ENCODE measurements at regions not wholly inside any gene's neighbourhood (a gene's known extent, or its start where the extent isn't known, plus 50 kb on each side); places are given as distances from the start of the nearest gene placed in this dataset.
"Not testable (repeated sequence)": the region's sequence is repeated elsewhere in the genome, so short reads cannot be mapped to it uniquely, and the experiment has no call there.

DNA sequence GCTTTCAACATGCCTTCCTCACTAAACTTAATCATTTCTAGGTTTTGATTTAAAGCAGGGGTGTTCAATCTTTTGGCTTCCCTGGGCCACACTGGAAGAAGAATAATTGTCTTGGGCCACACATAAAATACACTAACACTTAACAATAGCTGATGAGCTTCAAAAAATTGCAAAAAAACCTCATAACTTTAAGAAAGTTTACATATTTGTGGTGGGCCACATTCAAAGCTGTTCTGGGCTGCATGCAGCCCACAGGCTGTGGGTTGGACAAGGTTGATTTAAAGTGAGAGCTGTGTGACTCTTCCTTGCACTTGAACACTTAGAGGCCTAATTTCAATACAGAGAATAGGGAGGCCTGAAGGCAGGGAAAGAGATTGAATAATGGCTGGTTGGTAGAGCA, 598.3 kb downstream of the EFNA5 start:
- DNase-seq (ENCODE audit: low spot score): no peak

DNA sequence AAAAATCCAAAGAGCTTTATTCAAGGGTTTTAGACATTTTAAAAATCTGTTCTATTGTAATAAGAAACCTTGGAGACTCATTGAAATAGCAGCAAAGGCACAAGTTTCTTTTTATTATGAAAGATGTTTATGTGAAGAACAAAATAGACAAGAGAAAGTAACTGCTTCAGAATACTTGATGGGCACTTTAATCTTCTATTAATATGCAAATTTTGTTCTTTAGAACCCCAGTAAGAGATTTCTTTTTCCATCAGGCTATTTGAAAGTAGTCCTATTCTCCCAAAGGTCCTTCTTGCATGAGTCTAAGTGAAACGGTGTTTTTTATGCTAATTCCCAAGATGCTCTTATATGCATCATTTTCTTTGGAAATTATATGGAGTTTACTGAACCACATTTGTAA, 602.0 kb downstream of the EFNA5 start:
- DNase-seq (ENCODE audit: low spot score): no peak

DNA sequence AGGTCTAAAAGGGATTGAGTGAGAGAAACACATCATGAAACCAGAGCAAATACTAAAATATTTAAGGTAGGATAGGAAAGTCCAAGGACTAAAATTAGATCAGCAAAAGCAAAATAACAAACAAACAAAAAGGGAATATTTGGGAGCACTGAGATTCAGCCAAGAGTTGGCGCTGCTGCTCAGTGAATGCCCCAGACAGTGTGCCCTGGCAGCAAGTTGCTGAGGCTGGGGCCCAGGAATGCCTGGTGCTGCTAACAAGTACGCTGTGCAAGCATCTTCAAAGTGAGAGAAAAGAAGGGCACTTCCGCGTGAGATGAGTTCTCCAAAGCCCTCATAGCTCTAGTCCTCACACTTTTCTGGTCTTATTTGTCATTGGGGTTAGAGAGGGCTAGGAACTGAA, 603.3 kb downstream of the EFNA5 start:
- DNase-seq (ENCODE audit: low spot score): no peak

DNA sequence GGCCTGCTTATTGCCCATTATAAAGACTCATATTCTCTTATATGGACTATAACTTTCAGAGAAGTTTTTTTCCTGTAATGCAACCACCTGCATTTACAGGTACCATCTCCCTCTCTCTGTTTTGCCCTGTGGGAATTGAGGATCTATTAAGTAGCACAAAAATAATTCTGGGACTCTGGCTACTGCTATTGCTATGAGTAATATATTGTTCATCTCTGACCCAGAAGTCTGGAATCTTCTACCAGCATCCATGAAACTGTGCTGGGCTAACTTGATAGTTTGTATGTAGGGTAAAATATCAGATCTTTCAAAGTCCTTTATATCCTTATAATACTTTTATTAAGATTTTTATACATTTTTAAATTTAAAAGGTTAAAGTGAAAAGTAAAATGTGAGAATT, 607.2 kb downstream of the EFNA5 start:
- no peak for DNase-seq (ENCODE audit: low spot score)

DNA sequence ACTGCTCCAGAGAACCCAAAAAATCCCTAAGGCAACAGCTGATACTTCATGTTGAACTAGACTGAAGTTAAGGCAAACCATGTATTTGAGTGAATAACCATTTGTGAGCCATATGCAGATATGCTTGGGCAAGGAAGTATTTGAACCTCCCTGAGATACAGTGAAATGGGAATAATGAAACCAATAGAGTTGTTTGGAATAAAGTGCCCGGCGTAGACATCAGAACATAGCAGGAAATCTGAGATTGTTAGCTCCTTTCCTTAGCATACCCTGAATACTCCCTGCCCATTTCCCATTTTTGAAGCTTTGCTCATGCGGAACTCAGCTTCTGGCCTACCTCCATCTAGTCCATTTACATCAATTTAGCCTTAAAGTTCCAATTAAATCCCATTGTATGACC, 611.9 kb downstream of the EFNA5 start:
- no peak for DNase-seq (ENCODE audit: low spot score)

DNA sequence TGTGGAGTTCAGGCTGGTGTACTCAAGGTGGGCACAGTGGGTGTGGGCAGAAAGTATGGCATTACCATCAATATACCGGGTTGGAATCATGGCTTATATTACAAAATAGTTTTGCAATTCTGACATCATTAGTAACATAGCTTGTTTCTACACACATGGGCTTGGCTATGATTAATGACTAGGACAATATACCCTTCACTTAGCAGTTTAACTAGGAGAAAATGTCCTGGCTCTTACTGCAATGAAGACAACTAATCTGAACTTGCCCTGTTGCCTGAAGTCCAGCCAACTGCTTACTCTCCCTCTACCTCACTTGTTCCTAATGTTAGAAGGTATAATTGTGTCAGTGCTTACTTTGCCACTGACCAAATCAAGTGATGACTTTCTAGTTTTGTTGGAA, 612.5 kb downstream of the EFNA5 start:
- DNase-seq (ENCODE audit: low spot score): no peak

DNA sequence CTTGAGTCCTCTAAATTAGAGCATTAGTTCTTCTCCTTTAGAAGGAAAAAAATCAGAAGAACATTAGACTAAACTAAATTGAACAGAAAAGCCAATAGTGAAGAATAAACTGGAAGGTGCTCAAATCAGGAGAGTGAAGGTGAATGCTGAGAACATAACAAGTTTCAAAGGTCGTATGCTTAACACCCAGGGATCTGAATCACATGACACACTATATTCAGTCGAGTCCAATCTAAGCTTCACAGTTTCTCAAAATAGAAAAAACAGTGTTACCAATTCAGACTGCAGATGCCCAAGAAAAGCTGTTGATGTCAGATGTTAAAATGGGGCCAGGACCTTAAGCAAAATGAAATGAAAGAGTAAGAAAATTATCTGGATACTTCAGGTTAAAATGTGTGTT, 614.5 kb downstream of the EFNA5 start:
- DNase-seq (ENCODE audit: low spot score): no peak

DNA sequence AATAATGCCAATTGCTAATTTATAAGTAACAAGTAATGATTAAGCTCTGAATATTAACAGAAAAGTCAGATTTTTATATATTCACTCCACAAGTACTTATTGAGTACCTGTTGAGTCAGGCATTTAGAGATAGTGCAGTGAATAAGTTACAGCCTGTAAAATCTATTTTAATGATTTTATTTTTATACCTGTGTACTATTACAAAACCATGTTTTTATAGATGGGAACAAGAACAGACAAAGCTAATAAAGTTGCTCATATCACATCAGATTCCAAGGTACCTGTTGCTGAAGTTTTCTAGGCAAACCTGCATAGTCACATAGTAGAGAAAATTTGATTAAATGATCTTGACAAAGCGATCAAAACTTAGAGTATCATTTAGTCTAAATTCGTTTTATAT, 623.7 kb downstream of the EFNA5 start:
- DNase-seq (ENCODE audit: low spot score): no peak

DNA sequence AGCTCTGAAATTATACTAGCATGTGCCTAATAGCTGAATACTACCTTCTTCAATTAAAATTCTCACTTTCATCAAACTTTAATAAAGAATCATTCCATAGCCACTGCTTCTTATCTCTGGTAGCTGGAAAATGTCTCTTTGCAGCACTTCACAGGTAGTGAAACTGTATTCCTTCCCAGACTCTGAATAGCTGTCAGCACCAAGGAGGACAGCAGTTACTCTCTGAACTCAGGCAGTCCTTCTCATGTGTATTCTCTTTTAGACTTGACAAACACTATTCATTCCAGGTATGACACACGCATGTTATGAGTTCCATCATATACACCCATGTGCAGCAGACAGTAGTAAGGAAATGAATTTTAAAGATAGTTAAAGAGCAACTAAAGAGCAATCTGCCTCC, 627.1 kb downstream of the EFNA5 start:
- DNase-seq (ENCODE audit: low spot score): no peak

DNA sequence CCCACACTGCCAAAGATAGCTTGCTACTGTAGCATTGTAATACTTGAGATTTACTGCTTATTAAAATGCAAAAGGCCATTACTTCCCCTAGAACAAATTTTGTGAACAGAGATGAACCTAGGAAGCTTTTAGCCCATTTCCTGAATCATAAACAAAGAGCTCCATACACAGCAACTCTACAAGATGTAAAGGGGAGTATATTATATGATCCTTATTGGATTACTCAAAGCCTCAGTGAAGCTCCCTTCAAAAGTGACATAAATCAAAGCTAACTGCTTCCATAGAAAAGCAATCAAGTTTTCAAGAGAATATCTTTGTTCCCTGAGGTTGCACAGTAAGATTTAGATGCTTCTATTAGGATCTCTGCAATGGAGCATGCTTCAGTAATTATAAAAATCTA, 629.8 kb downstream of the EFNA5 start:
- DNase-seq (ENCODE audit: low spot score): no peak

DNA sequence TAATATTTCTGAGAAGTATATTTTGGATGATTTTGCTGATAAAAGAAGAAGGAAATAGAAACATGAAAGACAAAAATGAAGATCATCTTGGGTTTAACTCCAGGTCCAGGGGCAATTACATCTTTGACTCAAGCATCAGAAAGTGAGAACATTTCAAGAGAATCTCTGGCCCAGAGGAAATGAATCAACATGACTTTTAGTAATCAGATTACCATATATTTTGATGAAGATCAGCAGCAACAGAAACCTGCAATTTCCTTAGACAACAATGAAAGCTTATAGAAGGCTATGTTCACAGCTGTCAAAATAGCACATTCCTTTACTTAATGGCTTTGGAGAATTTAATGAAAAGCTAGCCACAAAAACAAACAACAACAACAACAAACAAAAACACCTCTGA, 638.1 kb downstream of the EFNA5 start:
- DNase-seq (ENCODE audit: low spot score): no peak

DNA sequence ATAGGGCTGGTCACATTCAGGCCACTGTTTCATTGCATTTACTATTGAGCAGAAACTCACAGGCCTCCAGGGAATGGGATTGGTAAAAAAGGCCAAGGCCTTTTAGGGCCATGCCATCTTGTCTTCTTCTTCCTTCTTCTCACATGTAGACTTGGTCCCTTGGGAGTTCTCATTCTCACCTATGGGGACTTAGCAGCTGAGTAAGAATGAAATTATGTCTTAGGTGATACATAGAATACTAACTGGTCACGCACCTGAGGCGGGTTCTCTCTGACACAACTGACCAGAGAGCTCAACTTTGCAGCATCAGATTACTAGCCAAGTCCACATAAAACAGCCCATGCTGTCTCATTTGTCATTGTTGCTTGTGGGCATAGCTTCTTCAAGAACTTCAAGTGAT, 641.8 kb downstream of the EFNA5 start:
- no peak for DNase-seq (ENCODE audit: low spot score)

DNA sequence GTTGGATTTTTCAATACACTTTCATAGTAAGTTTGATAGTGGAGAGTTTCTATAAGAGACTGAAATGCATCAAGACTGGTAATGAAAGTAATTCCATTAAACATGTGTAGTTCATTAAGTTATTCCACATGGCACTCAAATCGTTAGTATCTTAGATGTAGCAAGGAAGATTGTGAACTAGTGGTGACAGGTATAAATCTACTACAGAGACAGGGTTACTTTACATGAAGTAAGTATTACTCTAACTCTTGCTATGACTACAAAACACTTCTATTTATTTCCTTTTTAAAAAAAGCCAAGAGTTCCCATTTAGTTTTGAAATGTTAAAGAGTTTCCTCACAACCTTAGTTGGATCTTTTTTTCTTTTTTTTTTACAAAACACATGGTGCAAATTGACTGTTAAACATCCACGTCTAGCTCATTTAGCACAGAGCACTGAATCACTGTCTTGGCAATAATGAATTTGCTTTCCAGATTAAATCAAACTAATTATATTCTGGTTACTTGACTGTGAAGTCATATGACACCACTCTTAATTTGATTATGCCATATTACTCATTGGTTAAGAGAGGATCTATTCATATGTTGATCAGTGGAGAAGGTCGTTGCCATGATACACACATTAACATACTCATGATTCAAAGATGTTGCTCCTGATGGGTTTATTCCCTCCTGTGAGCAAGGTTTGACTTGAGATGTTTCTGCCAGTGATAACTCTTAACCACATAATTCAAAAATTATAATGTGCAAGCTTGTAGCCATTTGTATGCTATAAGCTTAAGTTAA, 644.8 kb downstream of the EFNA5 start:
- DNase-seq (ENCODE audit: low spot score): no peak

DNA sequence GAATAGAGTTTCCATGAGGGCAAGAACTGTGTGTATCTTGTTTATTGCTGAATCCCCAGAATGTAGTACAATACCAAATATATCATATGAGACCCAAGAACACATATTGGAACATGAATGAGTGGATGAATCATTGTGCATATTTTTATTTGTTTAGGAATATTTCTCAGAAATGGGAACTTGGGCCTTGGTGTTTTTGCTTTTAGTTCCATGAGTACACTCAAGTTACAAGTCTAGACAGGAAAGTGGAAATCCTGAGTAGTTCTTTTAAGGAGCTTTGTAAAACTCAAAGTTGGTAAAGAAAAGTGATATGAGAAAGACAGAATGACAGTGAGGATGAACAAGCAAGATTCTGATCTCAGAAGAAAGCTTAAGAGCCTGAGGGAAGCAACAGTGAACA, 647.0 kb downstream of the EFNA5 start:
- DNase-seq (ENCODE audit: low spot score): no peak

DNA sequence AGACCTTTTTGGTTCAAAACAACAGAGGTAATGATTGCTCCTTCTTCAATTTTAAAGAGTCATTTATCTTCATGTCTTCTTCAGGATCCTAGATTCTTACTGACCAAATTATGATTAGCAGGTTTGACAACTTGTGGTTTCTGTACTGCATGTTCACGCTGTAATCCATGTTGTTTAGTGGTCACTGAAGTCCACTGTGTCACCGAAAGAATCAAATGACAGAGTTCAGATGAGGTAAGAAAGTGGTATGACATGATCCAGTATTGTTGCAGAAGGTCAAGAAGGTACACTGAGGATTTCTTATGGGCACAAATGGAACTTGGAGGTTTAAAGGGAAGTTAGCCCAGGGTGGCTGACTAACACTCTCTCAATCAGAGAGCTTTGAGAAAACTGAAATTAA, 649.2 kb downstream of the EFNA5 start:
- DNase-seq (ENCODE audit: low spot score): no peak

DNA sequence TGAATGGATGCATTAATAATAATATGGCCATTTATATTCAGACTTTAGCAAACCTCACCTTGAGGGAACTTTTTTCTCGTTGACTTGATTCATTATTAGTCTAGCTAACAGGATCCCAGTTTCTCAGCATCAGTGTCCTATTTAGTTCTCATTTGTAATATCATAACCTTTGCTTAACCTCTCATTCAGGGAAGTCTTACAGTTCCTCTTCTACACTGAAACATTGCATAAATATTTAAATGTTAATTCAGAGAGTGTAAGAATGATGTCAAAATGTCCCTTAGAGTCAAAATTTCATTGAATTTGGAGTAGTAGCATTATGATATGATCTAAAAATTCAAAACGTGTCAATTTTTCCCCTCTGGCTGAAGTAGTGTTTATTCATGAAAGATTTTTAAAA, 650.1 kb downstream of the EFNA5 start:
- DNase-seq (ENCODE audit: low spot score): no peak

DNA sequence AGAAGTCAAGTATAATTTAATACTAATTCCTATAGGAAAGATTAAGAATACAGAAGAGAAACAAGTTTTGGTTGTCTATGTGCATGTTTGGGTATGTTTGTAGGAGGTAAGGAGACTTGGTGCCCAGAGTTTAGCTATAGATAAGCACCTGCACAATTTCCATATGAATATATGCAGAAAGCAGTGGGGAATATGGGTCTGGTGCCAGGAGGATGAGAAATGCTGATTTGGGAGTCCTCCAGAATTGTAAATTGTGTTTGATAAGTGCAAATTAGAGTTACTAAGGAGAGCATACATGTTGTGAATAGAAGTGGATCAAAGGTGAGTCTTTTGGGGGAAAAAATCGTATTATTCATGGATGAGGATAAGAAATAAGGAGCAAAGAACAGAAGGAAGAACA, 653.1 kb downstream of the EFNA5 start:
- DNase-seq (ENCODE audit: low spot score): no peak

DNA sequence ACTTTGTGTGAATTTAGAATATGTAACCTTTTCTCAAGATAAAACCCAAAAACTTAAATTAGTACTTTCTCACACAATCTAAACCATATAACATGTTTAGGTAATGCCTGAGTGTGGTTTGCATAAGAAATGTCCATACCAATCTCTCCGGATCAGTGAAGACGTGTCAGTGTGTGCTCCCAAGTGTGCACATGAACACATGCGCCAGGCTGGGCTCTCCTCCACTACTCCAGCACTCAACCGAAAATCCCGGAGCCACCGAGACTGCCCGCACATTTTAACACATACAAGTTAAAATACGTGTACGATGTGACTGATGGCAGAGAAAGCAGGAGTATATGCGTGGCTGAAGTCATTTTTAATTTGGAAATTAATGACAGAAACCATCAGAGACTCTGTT, 658.4 kb downstream of the EFNA5 start:
- DNase-seq (ENCODE audit: low spot score): no peak

DNA sequence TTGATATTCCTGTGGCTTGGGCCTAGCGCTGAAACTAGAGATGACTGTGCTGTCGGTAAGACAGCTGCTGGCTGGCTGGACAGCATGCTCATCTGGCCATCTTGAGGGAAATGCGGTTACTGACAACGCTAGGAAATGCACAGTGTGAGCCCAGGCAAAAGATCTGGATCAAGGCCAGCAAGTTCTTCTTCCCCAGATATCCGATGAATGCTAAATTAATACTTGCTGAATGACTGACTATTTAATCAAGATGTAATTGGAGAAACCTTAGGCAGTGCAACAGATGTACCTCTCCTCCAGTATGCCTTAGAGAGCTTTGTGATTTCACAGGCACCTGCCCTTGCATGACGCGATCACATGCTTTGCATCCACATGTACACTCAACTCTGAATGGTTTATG, 659.1 kb downstream of the EFNA5 start:
- no peak for DNase-seq (ENCODE audit: low spot score)

DNA sequence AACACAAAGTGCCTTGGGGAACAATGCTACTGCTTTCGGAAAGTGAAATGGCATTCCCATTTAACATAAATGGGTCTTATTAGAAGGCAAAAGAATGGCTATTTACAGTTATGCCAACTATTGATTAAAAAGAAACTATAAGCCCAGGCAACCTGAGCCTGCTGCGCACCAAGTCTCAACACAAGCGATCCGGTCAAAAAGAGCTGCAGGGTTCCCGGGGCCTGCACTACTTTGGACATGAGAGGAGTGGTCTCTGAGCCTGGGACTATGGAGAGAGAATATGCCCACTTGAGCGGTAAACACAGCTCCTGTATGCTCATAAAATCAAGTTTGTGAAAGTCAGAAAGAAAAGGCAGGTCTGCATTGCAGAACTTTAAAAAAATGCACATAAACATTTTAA, 660.7 kb downstream of the EFNA5 start:
- no peak for DNase-seq (ENCODE audit: low spot score)

DNA sequence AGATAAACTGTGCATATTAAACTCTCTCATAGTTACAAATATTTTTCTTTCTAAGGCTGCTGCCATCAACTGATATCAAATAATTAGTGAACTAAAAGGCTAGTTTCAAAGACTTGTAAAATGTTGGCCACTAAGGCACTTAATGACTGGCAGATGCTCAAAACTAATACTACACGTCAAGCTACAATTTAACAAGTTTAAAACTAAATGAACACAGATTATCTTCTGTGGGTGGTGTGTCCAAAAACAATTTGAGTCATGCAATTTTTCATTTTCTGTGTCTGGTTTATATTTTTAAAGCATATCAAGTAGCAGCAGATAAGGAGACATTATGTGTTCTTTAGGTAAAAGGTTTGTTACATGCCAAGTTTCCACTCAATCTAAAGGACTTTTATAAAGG, 665.1 kb downstream of the EFNA5 start:
- no peak for DNase-seq (ENCODE audit: low spot score)

DNA sequence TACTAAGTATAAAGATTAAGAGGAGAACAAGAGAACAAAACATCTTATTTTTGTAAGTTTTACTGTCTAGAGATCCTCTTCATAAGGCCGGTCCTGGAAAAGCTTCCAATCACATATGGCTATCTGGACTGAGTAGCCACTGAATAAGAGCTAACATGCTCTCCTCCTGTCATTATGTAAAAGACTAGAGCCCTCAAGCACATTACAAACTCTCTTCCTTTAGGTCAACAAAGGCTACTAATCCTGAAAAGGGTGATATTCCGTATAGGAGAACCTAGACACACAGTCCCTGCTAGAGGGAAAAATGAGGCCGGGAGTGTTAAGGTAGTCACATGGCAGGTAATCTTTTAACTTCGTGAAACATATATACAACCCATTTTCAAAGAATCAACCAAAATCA, 665.6 kb downstream of the EFNA5 start:
- no peak for DNase-seq (ENCODE audit: low spot score)

DNA sequence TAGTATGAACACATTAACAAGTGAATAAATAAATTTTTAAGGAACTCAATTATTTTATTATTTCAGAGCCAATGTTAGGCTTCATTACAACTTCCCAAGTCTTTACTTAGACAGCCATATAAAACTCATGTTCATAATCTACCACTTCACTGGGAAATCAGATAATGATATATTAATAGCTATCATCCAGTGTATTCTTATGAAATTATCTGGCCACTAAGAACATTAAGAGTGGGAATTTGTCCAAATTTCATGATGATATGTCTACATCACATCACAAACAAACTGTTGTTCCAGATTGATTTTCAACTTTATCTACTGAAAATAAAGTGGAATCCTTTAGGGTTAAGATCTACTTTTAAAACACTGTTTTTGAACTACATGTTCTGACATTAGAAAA, 668.6 kb downstream of the EFNA5 start:
- DNase-seq (ENCODE audit: low spot score): no peak

DNA sequence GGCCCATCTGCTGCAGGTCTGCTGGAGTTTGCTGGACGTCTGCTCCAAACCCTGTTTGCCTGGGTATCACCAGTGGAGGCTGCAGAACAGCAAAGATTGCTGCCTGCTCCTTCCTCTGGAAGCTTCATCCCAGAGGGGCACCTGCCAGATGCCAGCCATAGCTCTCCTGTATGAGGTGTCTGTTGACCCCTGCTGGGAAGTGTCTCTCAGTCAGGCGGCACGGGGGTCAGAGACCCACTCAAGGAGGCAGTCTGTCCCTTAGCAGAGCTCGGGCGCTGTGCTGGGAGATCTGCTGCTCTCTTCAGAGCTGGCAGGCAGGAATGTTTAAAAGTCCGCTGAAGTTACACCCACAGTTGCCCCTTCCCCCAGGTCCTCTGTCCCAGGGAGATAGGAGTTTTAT, 671.2 kb downstream of the EFNA5 start:
- not testable (repeated sequence) for DNase-seq (ENCODE audit: low spot score)

DNA sequence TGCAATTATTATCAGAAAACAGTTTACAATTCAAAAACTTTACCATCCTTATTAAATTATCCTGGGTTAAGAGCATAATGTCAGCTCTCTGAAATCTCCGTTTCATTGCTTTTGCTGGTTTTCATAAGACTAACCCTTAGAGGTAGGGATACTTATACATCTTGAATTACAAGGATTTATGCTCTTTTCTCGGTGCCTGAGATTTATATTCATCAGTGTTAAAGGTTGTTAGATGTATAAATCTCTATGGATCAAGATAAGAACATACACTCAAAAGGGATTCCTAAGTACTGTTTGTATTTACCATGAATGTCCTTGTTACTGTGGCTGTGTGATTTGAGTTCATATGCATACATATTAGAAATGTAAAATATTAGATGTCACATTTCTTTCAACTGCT, 684.7 kb downstream of the EFNA5 start:
- DNase-seq (ENCODE audit: low spot score): no peak
